HG02588 (cell line): ENCODE measurements at regions not wholly inside any gene's neighbourhood (a gene's known extent, or its start where the extent isn't known, plus 50 kb on each side); places are given as distances from the start of the nearest gene placed in this dataset.
"Not testable (repeated sequence)": the region's sequence is repeated elsewhere in the genome, so short reads cannot be mapped to it uniquely, and the experiment has no call there.

Experiments used
- ATAC-seq: cut with Tn5 transposase; IDR thresholded peaks from one replicate; pipeline ENCODE4 v1.9.1; 2021; ENCODE audit warnings: mild to moderate bottlenecking, moderate library complexity; ENCODE audit not compliant: unreplicated experiment

DNA sequence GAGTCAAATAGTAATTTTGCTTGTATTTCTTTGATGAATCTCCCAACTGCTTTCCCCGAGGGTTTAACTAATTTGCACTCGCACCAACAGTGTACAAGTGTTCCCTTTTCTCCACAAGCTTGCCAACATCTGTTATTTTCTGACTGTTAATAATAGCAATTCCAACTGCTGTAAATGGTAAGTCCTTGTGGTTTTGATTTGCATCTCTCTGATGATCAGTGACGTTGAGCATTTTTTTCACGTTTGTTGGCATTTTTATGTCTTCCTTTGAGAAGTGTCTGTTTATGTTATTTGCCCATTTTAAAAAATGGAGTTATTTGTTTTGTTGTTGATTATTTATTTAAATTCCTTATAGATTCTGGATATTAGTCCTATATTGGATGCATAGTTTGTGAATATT is 399.8 kb upstream of the MAN1A1 start:
- ATAC-seq: no peak

DNA sequence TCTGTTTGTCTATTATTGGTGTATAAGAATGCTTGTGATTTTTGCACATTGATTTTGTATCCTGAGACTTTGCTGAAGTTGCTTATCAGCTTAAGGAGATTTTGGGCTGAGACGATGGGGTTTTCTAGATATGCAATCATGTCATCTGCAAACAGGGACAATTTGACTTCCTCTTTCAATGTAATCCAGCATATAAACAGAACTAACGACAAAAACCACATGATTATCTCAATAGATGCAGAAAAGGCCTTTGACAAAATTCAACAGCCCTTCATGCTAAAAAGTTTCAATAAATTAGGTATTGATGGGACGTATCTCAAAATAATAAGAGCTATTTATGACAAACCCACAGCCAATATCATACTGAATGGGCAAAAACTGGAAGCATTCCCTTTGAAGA is 399.0 kb upstream of the MAN1A1 start:
- ATAC-seq: not testable (repeated sequence)

DNA sequence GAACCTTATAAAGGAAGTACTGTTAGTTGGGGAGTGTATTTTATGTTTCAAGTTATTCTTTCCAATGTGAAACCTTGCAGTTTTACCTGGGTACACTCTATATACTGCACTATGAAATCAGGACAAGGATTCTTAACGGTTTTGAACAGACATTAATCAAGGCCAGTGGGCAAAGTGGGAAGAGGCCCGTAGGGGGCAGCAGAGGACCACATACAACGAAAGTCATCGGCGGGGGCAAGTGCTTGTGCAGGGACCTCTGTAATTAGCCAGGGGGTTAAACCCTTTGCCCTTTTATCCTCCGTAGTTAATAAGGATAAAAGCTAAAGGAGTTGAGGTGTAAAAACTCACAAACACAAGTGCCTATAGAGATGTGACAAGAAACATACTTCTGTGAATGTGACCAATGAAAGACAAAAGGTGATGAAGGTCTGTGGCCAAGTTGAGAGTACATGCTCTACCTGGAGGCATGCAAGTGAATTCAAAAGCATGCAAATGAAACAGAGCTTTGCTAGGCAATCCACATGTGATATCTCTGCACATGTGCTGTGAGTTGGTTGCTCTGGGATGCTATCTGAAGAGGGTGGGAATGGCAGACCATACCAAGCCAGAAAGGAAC is 392.7 kb upstream of the MAN1A1 start:
- ATAC-seq: peak; percentile 90

DNA sequence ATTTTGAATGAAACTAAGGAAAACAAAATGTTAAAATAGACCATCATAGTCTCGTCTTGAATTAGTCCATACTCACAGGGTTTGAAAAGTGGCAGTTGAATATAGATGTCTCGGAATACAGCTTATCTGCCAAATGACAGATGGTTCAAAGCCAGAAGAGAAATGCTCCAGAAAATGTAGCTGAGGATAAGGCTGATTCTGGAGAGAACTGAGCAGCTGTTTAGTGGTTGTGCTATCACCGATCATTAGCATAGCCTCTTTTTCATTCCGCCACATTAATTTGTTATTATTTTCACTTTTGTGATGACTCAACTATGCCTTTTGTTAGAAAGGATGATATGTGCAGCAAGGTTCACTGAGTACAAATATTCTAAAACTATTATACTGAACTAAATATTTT is 390.2 kb upstream of the MAN1A1 start:
- no peak for ATAC-seq

DNA sequence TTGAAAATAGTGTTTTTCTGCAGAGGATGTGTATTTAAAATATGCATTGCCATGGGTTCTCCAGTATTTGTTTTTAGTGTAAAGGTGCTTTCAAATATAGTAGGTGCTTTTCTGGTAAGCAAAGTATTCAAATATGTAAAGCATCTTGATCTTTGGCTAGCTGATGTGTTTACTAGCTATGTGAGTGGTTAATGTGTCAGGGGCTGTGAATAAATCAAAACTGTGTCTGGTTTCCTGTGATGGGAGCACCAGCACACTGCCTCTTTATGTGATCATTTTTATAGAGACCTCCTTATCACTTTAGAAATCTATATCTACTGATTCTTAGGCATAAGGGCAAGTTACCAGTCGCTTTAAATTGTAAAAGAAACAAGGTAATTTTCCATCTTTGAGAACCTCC is 388.9 kb upstream of the MAN1A1 start:
- ATAC-seq: no peak

DNA sequence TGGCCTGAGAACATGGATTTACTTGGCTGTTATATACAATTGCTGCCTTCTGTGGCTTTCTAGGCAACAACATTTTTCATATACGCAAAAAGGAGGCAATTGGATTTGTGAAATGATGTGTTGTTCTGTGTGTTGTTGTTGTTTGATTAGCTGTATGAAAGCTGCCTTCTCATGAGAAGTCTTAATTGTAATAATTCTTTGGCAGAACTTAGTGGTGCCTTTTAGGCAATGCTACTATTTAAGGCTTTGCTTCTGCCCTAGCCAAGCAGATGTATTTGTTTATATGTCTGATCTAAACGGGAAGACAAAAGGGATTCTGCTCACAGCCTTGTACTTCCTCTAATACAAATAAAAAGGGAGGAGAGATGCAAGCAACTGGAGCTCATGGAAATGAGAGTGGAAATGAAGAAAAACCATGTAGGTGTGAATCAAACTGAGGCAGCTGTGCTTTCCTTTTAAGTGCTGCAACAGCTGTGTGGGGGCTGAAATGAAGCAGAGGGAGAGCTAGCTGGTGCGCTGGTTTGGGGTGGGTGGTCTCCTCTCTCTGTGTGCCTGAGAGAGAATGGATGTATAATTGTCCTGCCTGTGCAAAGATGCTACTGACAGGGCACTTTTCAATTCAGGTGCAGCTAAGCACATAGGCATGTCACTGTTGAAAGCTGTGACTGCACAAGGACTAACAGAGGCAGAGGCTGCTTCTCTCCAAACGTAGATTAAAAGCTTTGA is 386.9 kb upstream of the MAN1A1 start:
- no peak for ATAC-seq

DNA sequence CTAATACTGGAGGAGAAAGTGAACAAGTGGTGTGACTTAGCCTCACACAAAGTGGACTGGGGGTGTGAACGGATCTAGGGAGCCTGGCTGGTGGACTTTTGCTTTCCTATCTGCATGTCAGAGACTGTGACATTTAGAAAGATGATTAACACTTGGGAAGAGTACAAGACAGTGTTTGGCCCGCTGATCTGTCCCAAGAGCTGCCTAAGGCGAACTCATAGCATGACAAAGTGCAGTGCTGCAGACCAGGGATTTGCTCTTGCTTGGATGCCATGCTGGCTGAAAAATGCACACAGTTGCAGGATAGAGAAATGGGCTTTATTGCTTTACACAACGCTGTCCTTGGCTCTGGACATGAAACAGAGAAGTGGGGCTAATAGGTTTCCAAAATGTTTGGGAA is 386.0 kb upstream of the MAN1A1 start:
- ATAC-seq: no peak

DNA sequence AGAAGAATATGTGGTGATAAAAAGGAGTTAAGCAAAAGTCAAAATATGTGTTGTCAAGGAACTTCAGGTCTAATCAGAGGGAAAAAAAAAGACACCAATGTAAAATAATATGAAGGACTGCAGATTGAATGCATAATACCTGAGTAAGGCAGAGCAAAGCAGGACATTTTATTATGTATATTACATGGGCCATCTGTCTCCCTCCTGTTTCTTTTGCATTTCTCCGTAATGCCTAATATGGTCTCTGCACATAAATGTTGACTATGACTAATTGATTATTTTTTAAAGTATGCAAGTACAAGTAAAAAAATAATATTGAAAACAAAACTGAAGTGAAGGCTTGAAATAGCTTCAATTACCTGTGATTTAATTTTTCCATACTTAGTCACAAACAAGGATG is 384.7 kb upstream of the MAN1A1 start:
- ATAC-seq: no peak

DNA sequence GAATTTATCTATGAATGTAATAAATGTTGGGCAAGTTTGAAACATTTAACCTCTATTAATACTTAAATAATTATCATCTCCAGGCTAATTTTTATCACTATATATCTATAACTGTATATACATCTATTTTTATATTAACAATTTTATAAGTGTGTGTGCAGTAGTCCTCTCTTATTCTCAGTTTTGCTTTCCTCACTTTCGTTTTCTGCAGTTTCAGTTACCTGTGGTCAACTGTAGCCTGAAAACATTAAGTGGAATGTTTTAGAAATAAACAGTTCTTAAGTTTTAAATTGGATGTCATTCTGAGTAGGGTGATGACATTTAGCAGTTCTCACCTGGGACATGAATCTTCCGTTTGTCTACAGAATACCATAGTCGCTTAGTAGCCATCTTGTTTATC is 379.4 kb upstream of the MAN1A1 start:
- ATAC-seq: peak; percentile 54

DNA sequence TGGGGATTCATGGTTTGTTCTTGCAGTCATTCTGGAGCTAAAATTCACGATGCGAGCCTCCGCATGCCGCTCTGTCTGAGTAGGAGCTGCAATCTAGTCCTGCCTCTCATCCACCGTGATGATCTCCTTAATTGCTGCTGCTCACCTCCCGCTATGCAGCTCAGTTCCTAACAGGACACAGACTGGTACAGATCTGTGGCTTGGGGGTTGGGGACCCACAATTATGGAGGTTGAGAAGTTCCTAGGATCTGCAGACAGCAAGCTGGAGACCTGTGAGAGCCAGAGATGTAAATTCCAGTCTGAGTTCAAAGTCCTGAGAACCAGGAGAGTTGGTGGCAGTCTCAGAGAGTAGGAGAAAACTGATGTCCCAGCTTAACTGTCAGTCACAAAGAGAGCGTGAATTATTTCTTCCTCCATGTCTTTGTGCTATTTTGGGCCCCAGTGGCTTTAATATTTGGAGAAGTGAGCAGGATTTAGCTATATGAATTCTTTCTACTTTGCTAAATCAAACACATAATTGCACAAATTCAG is 378.7 kb upstream of the MAN1A1 start:
- ATAC-seq: no peak

DNA sequence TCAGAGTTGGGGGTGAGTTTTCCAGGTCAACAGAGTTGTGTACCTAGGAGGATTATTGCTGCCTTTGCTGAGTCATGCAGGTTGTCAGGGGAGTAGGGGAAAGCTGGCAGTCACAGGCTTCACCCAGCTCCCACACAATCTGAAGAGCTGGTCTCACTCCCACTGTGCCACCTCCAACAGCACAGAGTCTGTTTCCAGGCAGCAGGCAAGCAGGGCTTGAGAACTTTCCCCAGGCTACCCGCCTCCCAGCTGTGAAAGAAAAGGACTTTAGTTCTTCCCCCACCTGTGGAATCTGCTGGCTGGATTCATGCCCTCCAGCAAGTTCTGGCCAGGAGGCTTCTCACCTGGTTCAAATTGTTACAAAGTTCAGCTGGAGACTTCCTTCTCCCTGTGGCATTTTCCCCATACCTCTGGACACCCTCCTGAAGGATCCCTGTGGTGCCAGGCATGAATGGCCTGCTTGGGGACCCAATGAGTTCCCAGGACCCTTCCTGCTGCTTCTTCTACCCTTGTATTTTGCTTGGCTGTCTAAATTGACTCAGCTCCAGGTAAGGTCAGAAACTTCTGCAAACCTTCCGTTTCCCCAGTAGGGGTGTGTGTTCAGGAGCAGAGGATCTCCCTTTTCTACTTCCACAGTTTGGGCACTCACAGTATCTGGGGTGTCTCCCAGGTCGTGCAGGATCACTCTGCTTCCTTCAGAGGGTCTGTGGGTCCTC is 378.1 kb upstream of the MAN1A1 start:
- no peak for ATAC-seq

DNA sequence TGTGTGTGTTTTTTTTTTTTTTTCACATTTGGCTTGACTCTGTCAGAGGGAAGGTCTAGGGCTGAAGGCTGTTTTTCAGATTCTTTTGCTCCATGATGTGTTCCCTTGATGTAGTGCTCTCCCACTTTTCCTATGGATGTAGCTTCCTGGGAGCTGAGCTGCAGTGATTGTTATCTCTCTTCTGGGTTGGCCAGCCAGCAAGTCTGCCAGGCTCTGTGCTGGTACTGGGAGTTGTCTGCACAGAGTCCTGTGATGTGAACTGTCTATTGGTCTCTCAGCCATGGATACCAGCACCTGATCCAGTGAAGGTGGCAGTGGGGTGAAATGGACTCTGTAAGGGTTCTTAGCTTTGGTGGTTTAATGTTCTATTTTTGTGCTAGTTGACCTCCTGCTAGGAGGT is 377.4 kb upstream of the MAN1A1 start:
- ATAC-seq: not testable (repeated sequence)

DNA sequence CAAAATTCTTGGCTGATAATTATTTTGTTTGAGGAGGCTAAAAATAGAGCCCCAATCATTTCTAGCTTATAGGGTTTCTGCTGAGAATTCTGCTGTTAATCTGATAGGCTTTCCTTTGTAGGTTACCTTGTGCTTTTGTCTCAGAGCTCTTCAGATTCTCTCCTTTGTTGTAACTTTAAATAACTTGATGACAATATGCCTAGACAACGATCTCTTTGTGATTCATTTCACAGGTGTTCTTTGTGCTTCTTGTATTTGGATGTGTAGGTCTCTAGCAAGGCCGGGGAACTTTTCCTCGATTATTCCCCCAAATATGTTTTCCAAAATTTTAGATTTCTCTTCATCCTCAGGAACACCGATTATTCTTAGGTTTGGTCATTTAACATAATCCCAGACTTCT is 376.5 kb upstream of the MAN1A1 start:
- ATAC-seq: no peak

DNA sequence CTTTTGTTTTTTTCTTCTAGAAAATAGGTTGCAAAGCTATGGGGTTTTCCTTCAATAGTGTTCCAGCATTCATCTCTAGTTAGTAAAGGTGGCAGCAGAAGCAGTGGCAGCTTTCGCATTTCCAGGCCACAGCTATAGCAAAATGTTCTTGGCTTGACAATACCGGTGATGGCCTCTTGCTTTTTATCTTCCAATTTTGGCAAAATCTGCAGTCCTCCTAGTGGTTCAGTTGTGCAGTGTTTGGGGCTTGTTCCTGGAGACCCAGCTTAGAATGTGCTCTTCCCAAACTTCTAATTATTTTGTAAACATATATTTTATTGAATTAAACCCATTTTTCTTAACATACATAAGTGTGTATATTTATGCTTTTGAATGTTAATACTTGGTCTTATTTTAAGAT is 370.6 kb upstream of the MAN1A1 start:
- no peak for ATAC-seq

DNA sequence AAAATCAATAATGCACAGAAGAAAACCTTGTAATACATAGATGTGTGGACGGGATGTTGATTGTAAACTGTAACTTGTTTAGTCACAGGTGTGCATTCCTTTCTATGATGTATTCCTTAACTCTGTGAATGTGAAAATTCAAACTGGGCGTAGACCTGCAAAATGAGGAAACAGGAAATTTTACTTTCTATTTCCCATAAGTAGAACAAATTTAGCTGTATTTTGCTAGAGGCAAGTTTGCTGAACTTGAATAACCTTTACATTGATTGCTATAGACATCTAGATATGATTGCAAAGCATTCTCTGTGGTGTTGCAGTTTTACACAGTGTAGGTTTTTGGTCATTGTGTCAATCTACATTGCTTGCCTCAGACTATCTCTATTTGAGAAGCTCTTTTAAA is 368.4 kb upstream of the MAN1A1 start:
- no peak for ATAC-seq

DNA sequence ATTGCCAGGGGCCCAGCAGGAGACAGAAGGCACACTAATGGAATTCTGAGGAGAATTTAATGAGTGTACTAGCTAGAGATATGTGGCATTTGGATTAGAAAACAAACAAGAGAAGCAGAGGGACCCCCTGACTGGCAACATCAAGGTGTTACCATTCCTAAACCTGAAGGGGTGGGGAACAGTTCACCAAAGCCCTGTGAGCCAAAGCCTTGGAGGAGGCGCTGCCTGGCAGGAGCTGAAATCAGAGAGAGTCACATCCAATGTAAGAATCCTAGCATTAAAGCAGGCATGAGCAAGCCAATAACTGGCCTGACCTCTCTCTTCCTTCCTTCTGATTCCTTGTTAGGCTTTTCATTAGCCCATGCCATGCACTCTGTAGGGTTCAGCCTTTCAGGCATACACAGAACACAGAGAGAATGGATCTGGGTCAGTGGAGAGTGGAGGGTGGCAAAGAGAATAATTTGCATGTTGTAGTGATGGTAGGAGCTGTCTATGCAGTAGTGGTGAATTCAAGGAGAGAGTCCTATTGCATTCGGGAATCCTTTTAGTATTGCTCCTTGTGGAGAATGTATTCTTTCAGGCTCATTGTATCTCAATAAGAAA is 367.2 kb upstream of the MAN1A1 start:
- no peak for ATAC-seq

DNA sequence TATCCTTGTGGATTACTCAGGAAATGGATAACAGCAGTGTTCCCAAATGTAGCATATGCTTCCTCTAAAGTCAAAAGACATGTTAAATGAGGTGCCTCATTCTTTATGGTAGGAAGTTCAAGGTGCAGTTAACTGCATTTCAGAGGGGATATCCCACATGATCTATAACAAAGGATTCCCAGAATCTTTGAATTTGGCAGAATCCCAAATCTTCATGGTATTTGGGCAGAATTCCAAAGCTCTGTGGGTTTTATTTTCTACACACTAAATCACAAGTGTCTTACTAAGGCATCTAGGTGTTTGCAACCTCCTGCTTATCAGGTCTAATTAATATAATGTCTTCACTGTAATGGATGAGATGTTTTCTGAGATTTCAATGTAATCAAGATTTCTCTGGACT is 364.3 kb upstream of the MAN1A1 start:
- no peak for ATAC-seq

DNA sequence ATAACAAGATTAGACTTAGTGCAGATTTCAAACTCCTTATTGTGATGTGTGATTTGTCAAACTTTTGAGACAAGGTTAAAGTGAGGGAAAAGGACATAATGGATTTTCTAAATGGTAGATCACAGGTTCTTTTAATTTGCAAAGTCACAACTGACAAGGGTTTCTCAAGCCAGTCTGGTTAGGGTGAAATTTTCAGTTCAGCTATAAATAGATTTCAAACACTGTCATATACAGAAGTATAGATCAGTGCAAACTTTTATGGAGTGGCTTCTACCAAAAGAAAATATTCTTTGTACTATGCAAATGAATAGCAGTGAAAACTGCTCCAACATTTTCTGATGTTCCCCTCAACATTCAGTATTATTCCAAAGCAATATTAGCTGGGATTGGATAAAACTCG is 337.1 kb upstream of the MAN1A1 start:
- ATAC-seq: no peak

DNA sequence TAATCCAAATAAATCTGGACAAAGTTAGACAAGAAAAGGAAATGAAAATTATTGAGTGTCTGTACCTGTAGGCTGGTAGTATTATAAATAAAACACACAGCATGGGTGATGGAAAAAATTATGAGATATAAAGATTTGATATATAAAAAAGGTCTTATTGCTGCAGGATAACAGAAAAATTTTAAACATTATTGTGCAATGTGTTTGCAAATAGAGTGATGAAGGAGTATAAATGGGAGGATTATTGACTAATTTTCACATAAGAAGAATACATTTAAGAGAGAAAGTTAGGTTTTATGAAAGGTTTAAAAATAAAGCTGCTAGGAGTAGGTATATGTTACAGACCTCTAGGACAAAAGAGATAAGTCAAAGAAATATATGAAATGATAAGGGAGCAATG is 336.7 kb upstream of the MAN1A1 start:
- no peak for ATAC-seq

DNA sequence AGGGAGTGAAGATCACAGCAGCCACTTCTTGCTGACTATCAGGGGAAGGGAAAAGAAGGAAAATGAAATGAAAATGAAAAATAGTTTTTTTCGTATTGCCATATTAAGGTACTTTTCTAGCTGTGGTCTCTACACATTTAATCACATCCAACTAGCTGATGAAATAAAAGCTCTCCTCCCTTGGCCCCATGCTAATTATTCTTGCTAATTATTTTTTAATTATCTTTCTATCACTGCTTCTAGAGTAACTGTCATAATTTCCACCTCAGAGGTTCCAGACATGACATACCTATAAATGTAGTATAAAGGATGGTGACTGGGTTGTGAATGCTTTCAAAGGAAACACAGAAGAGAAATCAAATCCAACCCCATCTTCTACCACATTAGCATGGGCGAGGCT is 334.1 kb upstream of the MAN1A1 start:
- ATAC-seq: no peak

DNA sequence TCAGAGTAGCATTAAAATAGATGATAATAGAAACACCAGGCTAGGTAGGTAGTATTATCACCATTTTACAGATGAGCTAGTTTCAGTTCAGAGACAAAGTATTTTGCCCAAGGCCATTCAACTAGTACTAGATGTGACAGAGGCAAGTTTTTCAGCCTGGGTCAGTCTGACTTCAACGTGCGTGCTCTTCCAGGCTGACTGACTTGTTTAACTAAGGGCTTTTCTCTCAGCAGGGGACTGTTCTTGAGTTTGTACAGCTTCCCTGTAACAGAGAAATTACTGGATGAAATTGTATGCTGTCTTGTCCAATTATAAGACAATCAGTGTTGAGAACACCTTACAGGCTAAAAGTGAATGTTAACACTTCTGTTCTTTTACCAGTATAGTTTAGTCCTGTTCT is 333.5 kb upstream of the MAN1A1 start:
- no peak for ATAC-seq

DNA sequence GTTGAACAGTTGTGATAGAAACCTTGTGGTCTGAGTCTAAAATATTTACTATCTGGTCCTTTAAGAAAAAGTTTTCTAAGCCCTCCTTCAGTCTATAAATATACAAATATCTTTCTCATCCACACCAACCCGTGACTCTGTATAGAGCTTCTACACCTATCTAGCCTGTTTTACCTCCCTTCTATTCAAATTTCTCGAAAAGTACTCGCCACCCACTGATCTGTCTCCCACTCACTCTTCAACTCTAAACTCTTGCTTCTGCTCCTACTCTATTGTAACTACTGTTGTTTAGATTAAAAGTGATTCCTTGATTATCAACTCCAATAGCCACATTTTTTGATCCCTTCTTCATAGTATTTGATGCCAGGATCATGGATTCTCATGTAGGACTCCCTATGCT is 329.4 kb upstream of the MAN1A1 start:
- no peak for ATAC-seq
